ENCODE measurements at regions not wholly inside any gene's neighbourhood (a gene's known extent, or its start where the extent isn't known, plus 50 kb on each side); places are given as distances from the start of the nearest gene placed in this dataset.

DNA sequence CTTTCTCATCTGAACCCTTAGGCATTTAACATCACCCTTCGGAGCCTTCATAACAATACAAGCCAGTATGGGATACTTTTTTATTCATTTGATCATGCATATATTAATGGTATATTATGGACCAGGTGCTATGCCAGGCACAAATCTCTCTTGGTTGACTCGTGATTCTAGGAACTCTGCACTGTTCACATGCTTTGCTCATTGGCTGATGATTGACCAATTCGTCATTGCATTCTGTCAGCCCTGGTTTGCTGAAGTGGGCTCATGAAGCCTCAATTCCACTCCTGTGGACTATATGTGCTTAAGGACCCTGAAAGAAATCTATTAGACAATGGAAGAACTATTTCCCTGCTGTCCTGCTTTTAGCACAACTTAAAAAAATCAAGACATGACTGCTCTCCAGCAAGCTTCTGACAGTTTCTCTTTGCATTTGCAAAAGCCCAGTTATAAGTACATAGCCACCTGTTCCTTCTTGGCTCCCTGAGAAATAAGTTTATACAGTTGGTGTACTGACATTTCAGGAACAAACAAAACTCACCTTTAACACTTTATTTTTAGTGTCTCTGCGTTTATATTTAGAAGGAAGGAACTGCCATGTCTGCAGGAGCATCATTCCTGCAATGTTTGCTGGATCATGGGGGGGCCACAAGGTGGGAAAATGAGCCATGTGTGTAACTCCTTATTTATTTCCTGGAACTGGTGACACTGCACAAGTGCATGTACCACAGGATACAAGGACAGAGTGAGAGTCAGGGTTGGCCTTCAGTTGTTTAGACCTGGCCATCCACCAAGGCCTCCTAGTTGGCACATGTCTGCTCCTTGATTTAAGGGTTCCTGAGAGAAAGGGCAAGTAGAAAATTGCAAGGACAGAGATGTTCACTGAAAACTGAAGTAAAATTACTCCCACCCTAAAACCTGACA, 146.0 kb upstream of the NAMPT start:
- TF ChIP-seq CTCF (IDR thresholded peaks at IDR 0.05) (no peak), POLR2A (IDR thresholded peaks at IDR 0.05) (no peak)
